Transverse colon (tissue), 4 donors: ENCODE measurements at regions not wholly inside any gene's neighbourhood (a gene's known extent, or its start where the extent isn't known, plus 50 kb on each side); places are given as distances from the start of the nearest gene placed in this dataset.

ENCODE experiments used
- DNase-seq: peaks from one replicate; pipeline ENCODE4 v3.0.0-alpha.2; 2019
- H3K27ac ChIP-seq, 4 donors: fragments of 200-600 bp; sonication (generic); 2 replicates each; pipeline ENCODE4 v1.5.1; 2016 to 2018; ENCODE audit warnings: inconsistent platforms in 4 of 4
- H3K27me3 ChIP-seq: fragments of 200-600 bp; sonication (generic); 2 replicates; pipeline ENCODE4 v1.5.1; 2017; ENCODE audit warnings: inconsistent platforms
- H3K36me3 ChIP-seq, 4 donors: fragments of 200-600 bp; sonication (generic); 2 replicates each; pipeline ENCODE4 v1.5.1; 2017 to 2019; ENCODE audit warnings: inconsistent platforms in 4 of 4
- H3K4me1 ChIP-seq, 4 donors: fragments of 200-600 bp; sonication (generic); 2 replicates each; pipeline ENCODE4 v1.5.1; 2017 to 2020; ENCODE audit warnings: inconsistent platforms in 4 of 4
- H3K4me3 ChIP-seq, 4 donors: fragments of 200-600 bp; sonication (generic); 1 replicate in 1 of 4; 2 replicates in 3 of 4; pipeline versions ENCODE4 v1.5.1 to v1.6.1; 2017 to 2019; ENCODE audit warnings: inconsistent platforms in 4 of 4
- H3K9me3 ChIP-seq, 2 donors: fragments of 200-600 bp; sonication (generic); 2 replicates each; pipeline ENCODE4 v1.5.1; 2017 to 2019; ENCODE audit warnings: inconsistent platforms in 2 of 2
- CTCF ChIP-seq, 5 experiments: fragments of 200-600 bp in 3 of 5; fragments of 450-650 bp in 2 of 5; sonication (generic) in 3 of 5; IDR thresholded peaks; 1 replicate in 2 of 5; 2 replicates in 3 of 5; pipeline ENCODE4 v1.5.1; 2016 to 2017; ENCODE audit warnings: antibody characterized with exemption in 5 of 5, inconsistent platforms in 3 of 5, mild to moderate bottlenecking in 2 of 5, moderate library complexity in 1 of 5
- EP300 ChIP-seq: sonication (generic); formaldehyde crosslinking; IDR thresholded peaks from one replicate; pipeline ENCODE4 v1.6.1; 2017; ENCODE audit warnings: antibody characterized with exemption, low read depth
- POLR2A ChIP-seq: fragments of 450-650 bp; IDR thresholded peaks from one replicate; pipeline ENCODE4 v1.6.1; 2016; ENCODE audit warnings: antibody characterized with exemption, mild to moderate bottlenecking, moderate library complexity
- POLR2AphosphoS5 ChIP-seq, 3 donors: sonication (generic); formaldehyde crosslinking; IDR thresholded peaks; one replicate each; pipeline ENCODE4 v1.6.1; 2016; ENCODE audit warnings: antibody characterized with exemption in 3 of 3
- WGBS, 2 donors: methylation state at CpG; one replicate each; pipeline ENCODE4 v1.1.5; 2018; ENCODE audit warnings: low coverage in 1 of 2; 5-methylcytosine and 5-hydroxymethylcytosine counted together
- in situ Hi-C, 4 donors: fragments of 200-750 bp; cut with MboI; loops; one replicate each; pipeline versions ENCODE4 v1.15.0 to v1.15.1; 2017; ENCODE audit warnings: low sequenced_read_pairs in 3 of 4, low pct_ligation_motif_present in 1 of 4, low pct_unique_long_range_greater_than_20kb in 1 of 4
- intact Hi-C: fragments of 100-400 bp; cut with DNase I; formaldehyde crosslinking; loops from one replicate; pipeline ENCODE4 v1.15.1; 2023; ENCODE audit warnings: low total_unique reads

- 89 to 96% methylated on average over 2 of the region's 2 CpGs for WGBS, 2 donors
- no peaks in the 10 kb centered on the region for H3K9me3 ChIP-seq
- in situ Hi-C loops = no loop called here
- TF ChIP-seq POLR2AphosphoS5 (IDR thresholded peaks at IDR 0.05) (no peak), CTCF (IDR thresholded peaks at IDR 0.05) (no peak), EP300 (no peak), POLR2A (no peak)
- H3K4me1 ChIP-seq = peaks cover 0 to 2% (median 0%) of the 10 kb centered on the region in 4 donors
- DNase-seq = no peak
- H3K27ac ChIP-seq = no peak overlapping the region
- intact Hi-C loops = no loop called here
- no peaks in the 10 kb centered on the region for H3K36me3 ChIP-seq
- H3K4me3 ChIP-seq = no peak overlapping the region
- no peaks in the 10 kb centered on the region for H3K27me3 ChIP-seq
Measured at GRCh38 chr11:80620867-80621266, 1180.0 kb upstream of the TENM4 start.

- Histone ChIP-seq H3K4me1 (peaks cover 0 to 2% (median 0%) of the 10 kb centered on the region in 4 donors), H3K36me3 (no peaks in the 10 kb centered on the region), H3K4me3 (no peak overlapping the region), H3K27me3 (no peaks in the 10 kb centered on the region), H3K27ac (no peak overlapping the region), H3K9me3 (no peaks in the 10 kb centered on the region)
- in situ Hi-C loops = no loop called here
- TF ChIP-seq EP300 = no peak
- no peak for TF ChIP-seq CTCF (IDR thresholded peaks at IDR 0.05)
- no peak for TF ChIP-seq POLR2AphosphoS5 (IDR thresholded peaks at IDR 0.05)
- no peak for TF ChIP-seq POLR2A
- 74% methylated on average over 1 of the region's 1 CpG; no CpG with 5 or more reads in 1 of the 2 donors for WGBS, 2 donors
- intact Hi-C loops = no loop called here
- no peak for DNase-seq
Measured at GRCh38 chr11:80617156-80617555, 1176.3 kb upstream of the TENM4 start.

- H3K4me3 ChIP-seq = no peak overlapping the region
- H3K27ac ChIP-seq = no peak overlapping the region
- in situ Hi-C loops (no loop called here), intact Hi-C loops (no loop called here)
- WGBS, 2 donors = 65 to 73% methylated on average over 4 of the region's 4 CpGs
- no peaks in the 10 kb centered on the region for H3K36me3 ChIP-seq
- no peak for TF ChIP-seq POLR2AphosphoS5 (IDR thresholded peaks at IDR 0.05)
- no peak for TF ChIP-seq POLR2A
- TF ChIP-seq CTCF (IDR thresholded peaks at IDR 0.05) = no peak
- TF ChIP-seq EP300 = no peak
- H3K27me3 ChIP-seq = no peaks in the 10 kb centered on the region
- H3K9me3 ChIP-seq = no peaks in the 10 kb centered on the region
- no peaks in the 10 kb centered on the region for H3K4me1 ChIP-seq
- DNase-seq = no peak
Measured at GRCh38 chr11:80616070-80616800, 1175.4 kb upstream of the TENM4 start.

- WGBS, 2 donors = 57 to 69% methylated on average over 2 of the region's 2 CpGs
Measured at GRCh38 chr11:80613655-80614054, 1172.8 kb upstream of the TENM4 start.

More at GRCh38 chr11:80613655-80614054, 1172.8 kb upstream of the TENM4 start:
- Histone ChIP-seq H3K27ac (no peak overlapping the region), H3K36me3 (no peaks in the 10 kb centered on the region), H3K4me1 (no peaks in the 10 kb centered on the region), H3K4me3 (no peak overlapping the region), H3K27me3 (no peaks in the 10 kb centered on the region), H3K9me3 (no peaks in the 10 kb centered on the region)
- DNase-seq = no peak
- in situ Hi-C loops = no loop called here
- no peak for TF ChIP-seq EP300
- TF ChIP-seq POLR2AphosphoS5 (IDR thresholded peaks at IDR 0.05) = no peak
- no peak for TF ChIP-seq POLR2A
- intact Hi-C loops = no loop called here
